T-helper 2 cell (primary cell): ENCODE measurements at regions not wholly inside any gene's neighbourhood (a gene's known extent, or its start where the extent isn't known, plus 50 kb on each side); places are given as distances from the start of the nearest gene placed in this dataset.

Experiments
- DNase-seq, 5 experiments: peaks; one replicate each; pipeline versions ENCODE4 v3.0.0 to v3.0.0-alpha.2; 2012 to 2022

GRCh38 chr15:46567968-46568367, 933.1 kb downstream of the SQOR start:
- DNase-seq, result no peak

- DNase-seq, result no peak
These were observed 935.0 kb downstream of the SQOR start for GRCh38 chr15:46569781-46570180.

- DNase-seq, result no peak
These were observed 942.0 kb downstream of the SQOR start for GRCh38 chr15:46576646-46577395.

GRCh38 chr15:46577767-46578166, 942.9 kb downstream of the SQOR start:
- no peak for DNase-seq

GRCh38 chr15:46580487-46580886, 945.7 kb downstream of the SQOR start:
- DNase-seq, result no peak

GRCh38 chr15:46580924-46581323, 946.1 kb downstream of the SQOR start:
- no peak for DNase-seq

- no peak for DNase-seq
These were observed 954.3 kb downstream of the SQOR start for GRCh38 chr15:46589088-46589487.

- DNase-seq, result no peak
These were observed 956.6 kb downstream of the SQOR start for GRCh38 chr15:46591462-46591861.

GRCh38 chr15:46595016-46595415, 960.2 kb downstream of the SQOR start:
- DNase-seq, result no peak

- DNase-seq, result no peak
These were observed 972.2 kb downstream of the SQOR start for GRCh38 chr15:46607077-46607476.

GRCh38 chr15:46616033-46616432, 981.2 kb downstream of the SQOR start:
- DNase-seq, result no peak

GRCh38 chr15:46617507-46617906, 982.7 kb downstream of the SQOR start:
- no peak for DNase-seq

- no peak for DNase-seq
These were observed 984.2 kb downstream of the SQOR start for GRCh38 chr15:46618984-46619383.

- DNase-seq, result no peak
These were observed 985.7 kb downstream of the SQOR start for GRCh38 chr15:46620392-46621013.

GRCh38 chr15:46622851-46623250, 988.0 kb downstream of the SQOR start:
- no peak for DNase-seq

- DNase-seq, result no peak
These were observed 1001.4 kb downstream of the SQOR start for GRCh38 chr15:46636206-46636605.

GRCh38 chr15:46644501-46645481, 1010.0 kb downstream of the SQOR start:
- no peak for DNase-seq

- no peak for DNase-seq
These were observed 1011.7 kb downstream of the SQOR start for GRCh38 chr15:46646490-46646889.

- no peak for DNase-seq
These were observed 1012.2 kb downstream of the SQOR start for GRCh38 chr15:46647046-46647445.

- DNase-seq, result no peak
These were observed 1017.4 kb downstream of the SQOR start for GRCh38 chr15:46652266-46652665.

GRCh38 chr15:46654993-46655392, 1020.2 kb downstream of the SQOR start:
- no peak for DNase-seq

GRCh38 chr15:46660096-46660842, 1025.4 kb downstream of the SQOR start:
- no peak for DNase-seq

GRCh38 chr15:46670258-46670657, 1035.4 kb downstream of the SQOR start:
- no peak for DNase-seq
